GM12878 (cell line): ENCODE measurements at regions not wholly inside any gene's neighbourhood (a gene's known extent, or its start where the extent isn't known, plus 50 kb on each side); places are given as distances from the start of the nearest gene placed in this dataset.

ENCODE experiments used
- CBFB ChIP-seq: IDR thresholded peaks from 2 replicates; pipeline ENCODE4 v1.6.1; 2016; ENCODE audit warnings: antibody characterized with exemption, low read depth
- CHD4 ChIP-seq: fragments of 200-600 bp; sonication (generic); IDR thresholded peaks from 2 replicates; pipeline ENCODE4 v1.6.1; 2016; ENCODE audit warnings: mild to moderate bottlenecking
- EP300 ChIP-seq, 2 experiments: fragments of 150-350 bp in 1 of 2; IDR thresholded peaks; 2 replicates each; pipeline ENCODE4 v1.6.1; 2011 to 2012; ENCODE audit warnings: low read depth in 2 of 2, low read length in 2 of 2, borderline replicate concordance in 1 of 2, improper control_type of control experiment in 1 of 2, inconsistent platforms in 1 of 2; ENCODE audit not compliant: control insufficient read depth in 1 of 2
- JUND ChIP-seq: IDR thresholded peaks from 2 replicates; pipeline ENCODE4 v1.6.1; 2012; ENCODE audit warnings: low read depth, mild to moderate bottlenecking, low read length, improper control_type of control experiment, moderate library complexity
- NR2F1 ChIP-seq: fragments of 450-650 bp; conservative IDR thresholded peaks from 2 replicates; pipeline ENCODE4 v1.6.1; 2017; ENCODE audit warnings: mild to moderate bottlenecking
- POLR2AphosphoS2 ChIP-seq: IDR thresholded peaks from 2 replicates; pipeline ENCODE4 v1.6.1; 2011; ENCODE audit warnings: low read depth, mild to moderate bottlenecking, low read length, improper control_type of control experiment, moderate library complexity
- RBBP5 ChIP-seq: fragments of 200-600 bp; sonication (generic); conservative IDR thresholded peaks from 2 replicates; pipeline ENCODE4 v1.6.1; 2016
- YY1 ChIP-seq: IDR thresholded peaks from 2 replicates; pipeline ENCODE4 v1.6.1; 2011; ENCODE audit warnings: low read depth, mild to moderate bottlenecking, low read length
- ZNF274 ChIP-seq: IDR thresholded peaks from one replicate; pipeline ENCODE4 v1.8.0; 2011; ENCODE audit not compliant: insufficient read length, insufficient read depth
- TF ChIP-seq, protein P1 (sequence below): fragments of 450-650 bp; IDR thresholded peaks from 2 replicates; pipeline ENCODE4 v1.6.1; 2017; ENCODE audit warnings: mild to moderate bottlenecking
- TF ChIP-seq, protein P2 (sequence below): fragments of 450-650 bp; formaldehyde crosslinking; IDR thresholded peaks from 2 replicates; pipeline ENCODE4 v1.4.0; 2022; ENCODE audit warnings: mild to moderate bottlenecking, moderate library complexity
- TF ChIP-seq, protein P3 (sequence below): IDR thresholded peaks from 2 replicates; pipeline ENCODE4 v1.6.1; 2011; ENCODE audit warnings: borderline replicate concordance, low read depth, mild to moderate bottlenecking, moderate library complexity, low read length; ENCODE audit not compliant: insufficient read depth, poor library complexity, severe bottlenecking
- TF ChIP-seq, protein P4 (sequence below): fragments of 450-650 bp; IDR thresholded peaks from 2 replicates; pipeline ENCODE4 v1.6.1; 2014; ENCODE audit warnings: mild to moderate bottlenecking
- TF ChIP-seq, protein P5 (sequence below): fragments of 450-650 bp; conservative IDR thresholded peaks from 2 replicates; pipeline ENCODE4 v1.6.1; 2017; ENCODE audit warnings: mild to moderate bottlenecking, moderate library complexity

DNA sequence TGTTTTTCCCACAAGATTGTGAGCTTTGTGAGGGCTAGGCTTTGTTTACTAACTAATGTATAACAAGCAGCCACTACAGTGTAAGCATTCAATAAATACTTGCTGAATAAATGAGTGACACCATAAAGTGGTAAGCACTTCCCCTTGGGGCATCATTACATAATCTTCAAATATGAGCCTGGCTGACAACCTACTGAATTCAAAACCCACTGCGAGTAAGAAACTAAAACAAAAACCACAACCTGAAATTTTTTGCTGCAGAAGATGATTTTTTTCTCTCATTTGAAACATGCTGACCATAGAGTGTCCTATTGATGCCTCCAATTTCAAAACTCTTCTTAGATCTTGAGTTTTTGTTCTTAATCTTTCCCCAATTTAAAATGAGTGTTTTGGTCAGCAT, 331.3 kb upstream of the CCNG1 start (continued):
- TF ChIP-seq, protein P1, sequence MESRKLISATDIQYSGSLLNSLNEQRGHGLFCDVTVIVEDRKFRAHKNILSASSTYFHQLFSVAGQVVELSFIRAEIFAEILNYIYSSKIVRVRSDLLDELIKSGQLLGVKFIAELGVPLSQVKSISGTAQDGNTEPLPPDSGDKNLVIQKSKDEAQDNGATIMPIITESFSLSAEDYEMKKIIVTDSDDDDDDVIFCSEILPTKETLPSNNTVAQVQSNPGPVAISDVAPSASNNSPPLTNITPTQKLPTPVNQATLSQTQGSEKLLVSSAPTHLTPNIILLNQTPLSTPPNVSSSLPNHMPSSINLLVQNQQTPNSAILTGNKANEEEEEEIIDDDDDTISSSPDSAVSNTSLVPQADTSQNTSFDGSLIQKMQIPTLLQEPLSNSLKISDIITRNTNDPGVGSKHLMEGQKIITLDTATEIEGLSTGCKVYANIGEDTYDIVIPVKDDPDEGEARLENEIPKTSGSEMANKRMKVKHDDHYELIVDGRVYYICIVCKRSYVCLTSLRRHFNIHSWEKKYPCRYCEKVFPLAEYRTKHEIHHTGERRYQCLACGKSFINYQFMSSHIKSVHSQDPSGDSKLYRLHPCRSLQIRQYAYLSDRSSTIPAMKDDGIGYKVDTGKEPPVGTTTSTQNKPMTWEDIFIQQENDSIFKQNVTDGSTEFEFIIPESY: no peak
- TF ChIP-seq ZNF274 (no peak), NR2F1 (no peak), JUND (no peak), EP300 (IDR thresholded peaks at IDR 0.05; ENCODE audit: borderline replicate concordance in 1 of 2, control insufficient read depth in 1 of 2, low read depth in 2 of 2, low read length in 2 of 2) (no peak), CBFB (0 out of 2 replicates have a peak, but pooled peaks have one; percentile 36), POLR2AphosphoS2 (no peak), RBBP5 (no peak), YY1 (no peak), CHD4 (no peak)
- TF ChIP-seq, protein P2, sequence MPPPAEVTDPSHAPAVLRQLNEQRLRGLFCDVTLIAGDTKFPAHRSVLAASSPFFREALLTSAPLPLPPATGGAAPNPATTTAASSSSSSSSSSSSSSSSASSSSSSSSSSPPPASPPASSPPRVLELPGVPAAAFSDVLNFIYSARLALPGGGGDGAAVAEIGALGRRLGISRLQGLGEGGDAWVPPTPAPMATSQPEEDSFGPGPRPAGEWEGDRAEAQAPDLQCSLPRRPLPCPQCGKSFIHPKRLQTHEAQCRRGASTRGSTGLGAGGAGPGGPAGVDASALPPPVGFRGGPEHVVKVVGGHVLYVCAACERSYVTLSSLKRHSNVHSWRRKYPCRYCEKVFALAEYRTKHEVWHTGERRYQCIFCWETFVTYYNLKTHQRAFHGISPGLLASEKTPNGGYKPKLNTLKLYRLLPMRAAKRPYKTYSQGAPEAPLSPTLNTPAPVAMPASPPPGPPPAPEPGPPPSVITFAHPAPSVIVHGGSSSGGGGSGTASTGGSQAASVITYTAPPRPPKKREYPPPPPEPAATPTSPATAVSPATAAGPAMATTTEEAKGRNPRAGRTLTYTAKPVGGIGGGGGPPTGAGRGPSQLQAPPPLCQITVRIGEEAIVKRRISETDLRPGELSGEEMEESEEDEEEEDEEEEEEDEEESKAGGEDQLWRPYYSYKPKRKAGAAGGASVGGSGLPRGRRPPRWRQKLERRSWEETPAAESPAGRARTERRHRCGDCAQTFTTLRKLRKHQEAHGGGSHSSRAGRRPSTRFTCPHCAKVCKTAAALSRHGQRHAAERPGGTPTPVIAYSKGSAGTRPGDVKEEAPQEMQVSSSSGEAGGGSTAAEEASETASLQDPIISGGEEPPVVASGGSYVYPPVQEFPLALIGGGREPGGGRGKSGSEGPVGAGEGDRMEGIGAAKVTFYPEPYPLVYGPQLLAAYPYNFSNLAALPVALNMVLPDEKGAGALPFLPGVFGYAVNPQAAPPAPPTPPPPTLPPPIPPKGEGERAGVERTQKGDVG (CRISPR knock-in tag): no peak
- TF ChIP-seq, protein P3, sequence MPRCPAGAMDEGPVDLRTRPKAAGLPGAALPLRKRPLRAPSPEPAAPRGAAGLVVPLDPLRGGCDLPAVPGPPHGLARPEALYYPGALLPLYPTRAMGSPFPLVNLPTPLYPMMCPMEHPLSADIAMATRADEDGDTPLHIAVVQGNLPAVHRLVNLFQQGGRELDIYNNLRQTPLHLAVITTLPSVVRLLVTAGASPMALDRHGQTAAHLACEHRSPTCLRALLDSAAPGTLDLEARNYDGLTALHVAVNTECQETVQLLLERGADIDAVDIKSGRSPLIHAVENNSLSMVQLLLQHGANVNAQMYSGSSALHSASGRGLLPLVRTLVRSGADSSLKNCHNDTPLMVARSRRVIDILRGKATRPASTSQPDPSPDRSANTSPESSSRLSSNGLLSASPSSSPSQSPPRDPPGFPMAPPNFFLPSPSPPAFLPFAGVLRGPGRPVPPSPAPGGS: no peak
- TF ChIP-seq, protein P4, sequence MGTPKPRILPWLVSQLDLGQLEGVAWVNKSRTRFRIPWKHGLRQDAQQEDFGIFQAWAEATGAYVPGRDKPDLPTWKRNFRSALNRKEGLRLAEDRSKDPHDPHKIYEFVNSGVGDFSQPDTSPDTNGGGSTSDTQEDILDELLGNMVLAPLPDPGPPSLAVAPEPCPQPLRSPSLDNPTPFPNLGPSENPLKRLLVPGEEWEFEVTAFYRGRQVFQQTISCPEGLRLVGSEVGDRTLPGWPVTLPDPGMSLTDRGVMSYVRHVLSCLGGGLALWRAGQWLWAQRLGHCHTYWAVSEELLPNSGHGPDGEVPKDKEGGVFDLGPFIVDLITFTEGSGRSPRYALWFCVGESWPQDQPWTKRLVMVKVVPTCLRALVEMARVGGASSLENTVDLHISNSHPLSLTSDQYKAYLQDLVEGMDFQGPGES: no peak
- TF ChIP-seq, protein P5, sequence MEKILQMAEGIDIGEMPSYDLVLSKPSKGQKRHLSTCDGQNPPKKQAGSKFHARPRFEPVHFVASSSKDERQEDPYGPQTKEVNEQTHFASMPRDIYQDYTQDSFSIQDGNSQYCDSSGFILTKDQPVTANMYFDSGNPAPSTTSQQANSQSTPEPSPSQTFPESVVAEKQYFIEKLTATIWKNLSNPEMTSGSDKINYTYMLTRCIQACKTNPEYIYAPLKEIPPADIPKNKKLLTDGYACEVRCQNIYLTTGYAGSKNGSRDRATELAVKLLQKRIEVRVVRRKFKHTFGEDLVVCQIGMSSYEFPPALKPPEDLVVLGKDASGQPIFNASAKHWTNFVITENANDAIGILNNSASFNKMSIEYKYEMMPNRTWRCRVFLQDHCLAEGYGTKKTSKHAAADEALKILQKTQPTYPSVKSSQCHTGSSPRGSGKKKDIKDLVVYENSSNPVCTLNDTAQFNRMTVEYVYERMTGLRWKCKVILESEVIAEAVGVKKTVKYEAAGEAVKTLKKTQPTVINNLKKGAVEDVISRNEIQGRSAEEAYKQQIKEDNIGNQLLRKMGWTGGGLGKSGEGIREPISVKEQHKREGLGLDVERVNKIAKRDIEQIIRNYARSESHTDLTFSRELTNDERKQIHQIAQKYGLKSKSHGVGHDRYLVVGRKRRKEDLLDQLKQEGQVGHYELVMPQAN: no peak
